Epithelial cell of proximal tubule (primary cell): ENCODE measurements at regions not wholly inside any gene's neighbourhood (a gene's known extent, or its start where the extent isn't known, plus 50 kb on each side); places are given as distances from the start of the nearest gene placed in this dataset.

Source experiments
- DNase-seq: peaks from one replicate; pipeline ENCODE4 v3.0.0-alpha.2; 2011; ENCODE audit warnings: low read depth
- H3K4me3 ChIP-seq: 2 replicates; pipeline ENCODE4 v1.5.1; 2011; ENCODE audit warnings: low read depth, mild to moderate bottlenecking, low read length
- CTCF ChIP-seq: conservative IDR thresholded peaks from 2 replicates; pipeline ENCODE4 v1.5.1; 2012; ENCODE audit warnings: low read depth, mild to moderate bottlenecking, low read length

- no peak overlapping the region for H3K4me3 ChIP-seq
- no peak for TF ChIP-seq CTCF
- no peak for DNase-seq
Measured at GRCh38 chr4:4601803-4602369, 60.0 kb upstream of the STX18 start.

DNA sequence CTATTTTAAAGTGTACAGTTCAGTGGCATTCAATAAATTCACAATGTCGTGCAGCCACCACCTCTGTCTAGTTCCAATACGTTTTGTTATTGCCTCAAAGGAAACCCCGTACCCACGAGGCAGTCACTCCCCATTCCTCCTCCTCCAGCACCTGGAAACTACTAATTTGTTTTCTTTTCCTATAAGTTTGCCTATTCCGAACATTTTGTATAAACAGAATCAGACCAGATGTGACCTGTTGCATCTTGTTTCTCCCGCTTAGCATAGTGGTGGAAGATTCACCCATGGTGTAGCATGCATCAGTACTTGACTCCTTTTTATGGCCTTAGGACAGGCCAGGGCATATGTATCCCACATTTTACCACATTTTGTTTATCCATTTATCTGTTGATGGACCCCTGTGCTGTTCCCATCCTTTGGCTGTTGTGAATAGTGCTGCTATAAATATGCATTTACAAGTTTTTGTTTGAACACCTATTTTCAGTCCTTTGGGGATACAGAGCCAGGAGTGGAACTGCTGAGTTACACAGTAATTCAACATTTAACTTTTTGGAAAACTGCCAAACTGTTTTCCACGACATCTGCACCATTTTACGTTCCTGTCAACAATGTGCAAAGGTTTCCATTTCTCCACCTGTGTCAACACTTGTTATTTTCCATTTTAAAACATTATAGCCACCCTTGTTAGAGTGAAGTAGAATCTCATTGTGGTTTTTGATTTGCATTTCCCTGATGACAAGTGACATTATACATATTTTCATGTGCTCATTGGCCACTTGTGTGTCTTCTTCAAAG is 57.8 kb upstream of the STX18 start:
- DNase-seq = no peak
- H3K4me3 ChIP-seq = no peak overlapping the region
- no peak for TF ChIP-seq CTCF

GRCh38 chr4:4598851-4599411 is 57.1 kb upstream of the STX18 start:
- DNase-seq = no peak
- TF ChIP-seq CTCF = no peak
- no peak overlapping the region for H3K4me3 ChIP-seq

- DNase-seq = no peak
- TF ChIP-seq CTCF = no peak
- no peak overlapping the region for H3K4me3 ChIP-seq
Measured at GRCh38 chr4:4596720-4597119, 54.9 kb upstream of the STX18 start.

DNA sequence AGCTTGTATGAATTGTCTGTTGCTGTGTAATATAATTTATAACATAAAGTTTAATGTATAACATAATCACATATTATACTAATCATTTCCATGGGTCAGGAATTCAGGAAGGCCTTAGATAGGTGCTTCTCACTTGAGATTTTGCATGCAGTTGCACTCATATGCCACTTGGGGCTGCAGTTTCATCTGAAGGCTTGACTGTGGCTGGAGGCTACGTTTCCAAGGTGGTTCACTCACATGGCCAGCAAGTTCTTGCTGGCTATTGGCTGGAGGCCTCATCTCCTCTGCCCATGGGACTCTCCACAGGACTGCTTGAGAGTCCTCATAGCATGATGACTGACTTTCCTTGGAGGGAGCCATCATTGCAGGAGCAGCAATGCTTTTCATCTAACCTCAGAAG is 53.4 kb upstream of the STX18 start:
- no peak overlapping the region for H3K4me3 ChIP-seq
- DNase-seq = no peak
- TF ChIP-seq CTCF = peak; percentile 32

DNA sequence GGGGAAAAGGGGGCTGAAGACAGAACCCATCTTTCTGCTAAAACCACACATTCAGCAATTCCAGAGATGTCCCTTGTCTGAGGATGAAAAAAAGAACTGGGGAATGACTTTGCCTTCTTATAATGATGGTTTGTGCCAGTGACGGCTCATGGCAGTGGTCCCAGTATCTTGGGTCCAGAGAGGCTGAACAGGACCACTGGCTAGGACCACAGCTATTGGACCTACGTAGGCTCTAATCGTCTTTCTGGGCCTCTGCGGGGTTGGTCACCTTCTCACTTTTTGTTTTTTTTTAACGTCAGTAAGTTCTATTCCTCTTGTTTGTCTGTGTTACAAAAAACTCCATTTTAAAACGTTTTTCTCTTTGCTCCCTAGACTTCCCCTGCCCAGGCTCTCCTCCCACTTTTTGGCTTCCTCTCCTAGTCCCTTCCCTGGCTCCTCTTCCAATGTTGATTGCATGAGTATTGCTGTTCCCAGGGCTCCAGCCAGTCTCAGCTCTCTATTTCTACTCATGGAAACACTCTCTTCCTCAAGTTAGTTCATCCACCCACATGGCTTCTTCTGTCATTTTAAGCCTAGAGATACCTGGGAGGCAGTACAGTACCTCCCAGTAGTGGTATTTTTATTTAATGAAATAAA is 52.6 kb upstream of the STX18 start:
- DNase-seq = no peak
- no peak overlapping the region for H3K4me3 ChIP-seq
- TF ChIP-seq CTCF = no peak
